GM23248 (cell line): ENCODE measurements at regions not wholly inside any gene's neighbourhood (a gene's known extent, or its start where the extent isn't known, plus 50 kb on each side); places are given as distances from the start of the nearest gene placed in this dataset.

ENCODE experiments used
- EZH2 ChIP-seq: fragments of 200-600 bp; sonication (generic); IDR thresholded peaks from 2 replicates; pipeline ENCODE4 v1.6.1; 2018; ENCODE audit warnings: antibody characterized with exemption, mild to moderate bottlenecking; ENCODE audit not compliant: insufficient read depth, poor library complexity, severe bottlenecking
- EZH2phosphoT487 ChIP-seq: fragments of 200-600 bp; sonication (generic); IDR thresholded peaks from 2 replicates; pipeline ENCODE4 v1.6.1; 2018; ENCODE audit warnings: antibody characterized with exemption, moderate library complexity, mild to moderate bottlenecking, low read depth; ENCODE audit not compliant: insufficient read depth

DNA sequence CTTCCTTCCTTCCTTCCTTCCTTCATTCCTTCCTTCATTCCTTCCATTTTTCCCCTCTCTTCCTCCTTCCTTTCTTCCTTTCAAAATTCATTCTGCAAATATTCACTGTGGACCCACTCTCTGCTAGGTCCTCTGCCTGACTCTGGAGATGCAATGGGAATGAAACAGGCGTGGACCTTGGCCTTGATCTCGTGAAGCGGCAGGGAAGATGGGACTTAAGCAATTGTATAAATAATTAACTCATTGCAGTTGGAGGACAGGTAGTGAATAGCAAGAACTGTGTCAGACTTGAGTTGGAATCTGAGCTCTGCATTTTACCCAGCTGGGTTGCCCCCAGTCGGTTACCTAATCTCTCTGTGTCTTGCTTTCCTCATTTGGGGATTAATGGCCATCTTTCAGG is 230.6 kb upstream of the LHX5 start:
- TF ChIP-seq EZH2 (no peak), EZH2phosphoT487 (no peak)
